MM.1S (cell line): ENCODE measurements at regions not wholly inside any gene's neighbourhood (a gene's known extent, or its start where the extent isn't known, plus 50 kb on each side); places are given as distances from the start of the nearest gene placed in this dataset.

ENCODE experiments used
- EZH2 ChIP-seq: fragments of 300-600 bp; sonication (generic); optimal IDR thresholded peaks from 2 replicates; pipeline ENCODE3; 2017; ENCODE audit warnings: low read depth, mild to moderate bottlenecking, antibody characterized with exemption, low read length, mixed read lengths
- TF ChIP-seq, protein P1 (sequence below): fragments of 300-600 bp; sonication (generic); IDR thresholded peaks from 2 replicates; pipeline ENCODE4 v1.5.1; 2016; ENCODE audit warnings: antibody characterized with exemption, low read length, mixed read lengths

DNA sequence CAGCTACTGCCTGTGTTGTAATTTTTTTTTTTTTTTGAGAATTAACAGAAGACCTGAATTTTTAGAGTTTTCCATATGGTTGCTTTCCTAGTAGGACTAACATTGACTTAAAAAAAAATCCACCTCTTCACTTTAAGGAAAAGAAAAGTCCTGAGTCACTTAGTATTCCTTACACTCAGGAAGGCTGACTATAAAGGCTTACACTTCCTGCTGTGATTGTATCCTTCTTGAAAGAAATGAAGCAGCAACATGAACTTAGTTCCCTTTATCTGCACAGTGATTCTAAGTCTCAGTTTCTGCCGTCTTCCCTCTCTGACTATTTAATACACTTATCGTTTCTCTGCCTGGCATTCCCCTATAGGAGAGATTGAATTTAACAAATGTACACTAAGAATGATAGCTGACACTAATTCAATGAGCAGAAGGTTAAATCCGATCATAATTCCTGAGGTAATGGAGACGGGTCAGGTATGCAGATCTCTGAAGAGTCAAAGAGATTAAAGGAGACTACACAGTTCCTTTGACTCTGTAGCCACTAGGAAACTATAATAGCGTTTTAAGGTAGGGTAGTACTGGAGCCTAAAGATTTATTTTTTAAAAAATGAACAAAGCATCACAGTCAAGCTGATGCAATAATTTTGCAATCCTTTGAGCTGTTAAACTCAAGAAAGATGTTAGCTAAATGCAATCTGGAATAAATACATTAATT, 185.1 kb upstream of the ELAVL2 start:
- TF ChIP-seq, protein P1, sequence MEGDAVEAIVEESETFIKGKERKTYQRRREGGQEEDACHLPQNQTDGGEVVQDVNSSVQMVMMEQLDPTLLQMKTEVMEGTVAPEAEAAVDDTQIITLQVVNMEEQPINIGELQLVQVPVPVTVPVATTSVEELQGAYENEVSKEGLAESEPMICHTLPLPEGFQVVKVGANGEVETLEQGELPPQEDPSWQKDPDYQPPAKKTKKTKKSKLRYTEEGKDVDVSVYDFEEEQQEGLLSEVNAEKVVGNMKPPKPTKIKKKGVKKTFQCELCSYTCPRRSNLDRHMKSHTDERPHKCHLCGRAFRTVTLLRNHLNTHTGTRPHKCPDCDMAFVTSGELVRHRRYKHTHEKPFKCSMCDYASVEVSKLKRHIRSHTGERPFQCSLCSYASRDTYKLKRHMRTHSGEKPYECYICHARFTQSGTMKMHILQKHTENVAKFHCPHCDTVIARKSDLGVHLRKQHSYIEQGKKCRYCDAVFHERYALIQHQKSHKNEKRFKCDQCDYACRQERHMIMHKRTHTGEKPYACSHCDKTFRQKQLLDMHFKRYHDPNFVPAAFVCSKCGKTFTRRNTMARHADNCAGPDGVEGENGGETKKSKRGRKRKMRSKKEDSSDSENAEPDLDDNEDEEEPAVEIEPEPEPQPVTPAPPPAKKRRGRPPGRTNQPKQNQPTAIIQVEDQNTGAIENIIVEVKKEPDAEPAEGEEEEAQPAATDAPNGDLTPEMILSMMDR: no peak
- TF ChIP-seq EZH2: no peak
